IMR-90 (cell line): ENCODE measurements at regions not wholly inside any gene's neighbourhood (a gene's known extent, or its start where the extent isn't known, plus 50 kb on each side); places are given as distances from the start of the nearest gene placed in this dataset.

Source experiments
- BHLHE40 ChIP-seq: fragments of 150-350 bp; IDR thresholded peaks from 2 replicates; pipeline ENCODE4 v1.6.1; 2016; ENCODE audit warnings: mild to moderate bottlenecking, low read depth, low read length
- MAFK ChIP-seq: IDR thresholded peaks from 2 replicates; pipeline ENCODE4 v1.6.1; 2012; ENCODE audit warnings: low read depth, low read length, improper control_type of control experiment
- NFE2L2 ChIP-seq: fragments of 150-350 bp; IDR thresholded peaks from 2 replicates; pipeline ENCODE4 v1.6.1; 2016; ENCODE audit warnings: low read depth, mild to moderate bottlenecking, low read length
- POLR2A ChIP-seq: IDR thresholded peaks from 2 replicates; pipeline ENCODE4 v1.6.1; 2012; ENCODE audit warnings: mild to moderate bottlenecking, low read depth, low read length
- RAD21 ChIP-seq: IDR thresholded peaks from 2 replicates; pipeline ENCODE4 v1.6.1; 2012; ENCODE audit warnings: low read length, improper control_type of control experiment
- RCOR1 ChIP-seq: IDR thresholded peaks from 2 replicates; pipeline ENCODE4 v1.6.1; 2012; ENCODE audit warnings: mild to moderate bottlenecking, low read length, improper control_type of control experiment; ENCODE audit not compliant: insufficient replicate concordance
- RFX5 ChIP-seq: IDR thresholded peaks from 2 replicates; pipeline ENCODE4 v1.8.0; 2012; ENCODE audit warnings: low read depth, mild to moderate bottlenecking, low read length, moderate library complexity
- TF ChIP-seq, protein P1 (sequence below): conservative IDR thresholded peaks from 2 replicates; pipeline ENCODE4 v1.5.1; 2012; ENCODE audit warnings: mild to moderate bottlenecking, low read depth, low read length, improper control_type of control experiment

DNA sequence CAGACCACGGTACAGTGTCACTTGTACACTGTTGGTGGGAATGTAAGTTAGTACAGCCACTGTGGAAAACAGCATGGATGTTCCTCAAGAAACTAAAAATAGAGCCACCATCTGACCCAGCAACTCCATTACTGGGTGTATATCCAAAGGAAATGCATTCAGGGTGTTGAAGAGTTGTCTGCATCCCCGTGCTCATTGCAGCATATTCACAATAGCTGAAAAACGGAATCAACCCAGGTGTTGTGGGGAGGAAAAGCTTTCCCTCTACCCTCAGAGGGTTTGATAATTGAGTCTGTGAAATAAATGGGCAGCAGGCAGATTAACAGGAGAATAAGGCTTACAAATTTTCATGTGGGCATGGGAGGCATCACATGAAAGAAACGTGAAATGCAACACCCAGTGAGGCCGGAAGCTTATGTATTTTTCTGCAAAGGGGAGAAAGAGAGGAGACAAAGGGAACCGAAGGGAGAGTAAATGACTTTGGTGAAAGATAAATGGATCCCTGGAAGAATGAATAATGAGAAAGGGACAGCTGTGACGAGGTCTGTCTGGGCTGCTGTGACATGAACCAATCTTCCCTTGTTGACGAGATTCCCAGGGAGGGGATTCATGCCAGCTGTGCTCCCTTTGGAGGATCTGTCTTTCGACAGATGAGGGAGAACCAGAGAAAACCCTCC is 106.2 kb downstream of the KCNJ12 start:
- TF ChIP-seq, protein P1, sequence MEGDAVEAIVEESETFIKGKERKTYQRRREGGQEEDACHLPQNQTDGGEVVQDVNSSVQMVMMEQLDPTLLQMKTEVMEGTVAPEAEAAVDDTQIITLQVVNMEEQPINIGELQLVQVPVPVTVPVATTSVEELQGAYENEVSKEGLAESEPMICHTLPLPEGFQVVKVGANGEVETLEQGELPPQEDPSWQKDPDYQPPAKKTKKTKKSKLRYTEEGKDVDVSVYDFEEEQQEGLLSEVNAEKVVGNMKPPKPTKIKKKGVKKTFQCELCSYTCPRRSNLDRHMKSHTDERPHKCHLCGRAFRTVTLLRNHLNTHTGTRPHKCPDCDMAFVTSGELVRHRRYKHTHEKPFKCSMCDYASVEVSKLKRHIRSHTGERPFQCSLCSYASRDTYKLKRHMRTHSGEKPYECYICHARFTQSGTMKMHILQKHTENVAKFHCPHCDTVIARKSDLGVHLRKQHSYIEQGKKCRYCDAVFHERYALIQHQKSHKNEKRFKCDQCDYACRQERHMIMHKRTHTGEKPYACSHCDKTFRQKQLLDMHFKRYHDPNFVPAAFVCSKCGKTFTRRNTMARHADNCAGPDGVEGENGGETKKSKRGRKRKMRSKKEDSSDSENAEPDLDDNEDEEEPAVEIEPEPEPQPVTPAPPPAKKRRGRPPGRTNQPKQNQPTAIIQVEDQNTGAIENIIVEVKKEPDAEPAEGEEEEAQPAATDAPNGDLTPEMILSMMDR: no peak
- no peak for TF ChIP-seq POLR2A
- no peak for TF ChIP-seq BHLHE40
- TF ChIP-seq RFX5: no peak
- TF ChIP-seq RCOR1: no peak
- TF ChIP-seq RAD21: no peak
- TF ChIP-seq MAFK: no peak
- TF ChIP-seq NFE2L2: no peak
